Stimulated activated CD4-positive, alpha-beta T cell treated with anti-CD3 and anti-CD28 coated beads, Interleukin-2, amount 100 ng/mL, for 48 hours (primary cell): ENCODE measurements at regions not wholly inside any gene's neighbourhood (a gene's known extent, or its start where the extent isn't known, plus 50 kb on each side); places are given as distances from the start of the nearest gene placed in this dataset.

Source experiments
- DNase-seq, 2 donors: peaks; one replicate each; pipeline ENCODE4 v3.0.0-alpha.2; 2020

DNA sequence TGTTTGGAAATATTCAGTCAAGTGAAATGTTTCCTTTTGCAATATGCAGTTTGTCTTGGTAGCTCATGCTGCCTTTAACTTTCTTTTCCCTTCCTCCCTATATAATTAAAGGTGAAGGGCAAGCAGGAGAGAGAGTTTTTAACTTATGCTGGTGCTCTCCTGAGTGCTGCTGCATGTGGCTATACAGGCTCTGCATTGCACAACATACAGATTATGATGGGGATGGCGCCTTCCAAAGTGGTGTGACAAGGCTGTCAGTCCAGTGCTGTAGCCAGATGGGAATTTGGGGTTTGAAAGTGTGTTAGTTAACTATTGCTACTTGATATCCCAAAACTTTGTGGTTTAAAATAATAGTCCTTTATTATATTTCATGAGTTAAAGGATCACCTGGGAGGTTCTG, 199.0 kb downstream of the ATP23 start:
- no peak for DNase-seq

DNA sequence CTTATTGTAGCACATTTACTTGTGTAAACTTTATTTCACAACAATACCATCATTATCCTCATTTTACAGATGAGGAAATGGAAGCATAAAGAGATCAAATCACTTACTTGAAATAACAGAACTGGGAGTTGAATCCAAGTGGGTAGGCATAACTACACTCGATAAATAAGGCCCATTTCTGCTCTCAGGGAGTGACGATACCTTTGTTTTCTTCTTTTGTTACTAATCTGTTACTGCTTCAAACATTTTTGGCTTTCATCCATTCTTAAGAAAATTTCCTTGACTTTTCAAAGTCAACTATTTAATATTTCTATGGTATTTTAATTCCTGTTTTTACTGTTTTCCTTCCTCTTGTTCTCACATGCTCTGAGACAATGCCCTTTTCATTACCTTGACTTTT, 201.6 kb downstream of the ATP23 start:
- DNase-seq, result no peak

DNA sequence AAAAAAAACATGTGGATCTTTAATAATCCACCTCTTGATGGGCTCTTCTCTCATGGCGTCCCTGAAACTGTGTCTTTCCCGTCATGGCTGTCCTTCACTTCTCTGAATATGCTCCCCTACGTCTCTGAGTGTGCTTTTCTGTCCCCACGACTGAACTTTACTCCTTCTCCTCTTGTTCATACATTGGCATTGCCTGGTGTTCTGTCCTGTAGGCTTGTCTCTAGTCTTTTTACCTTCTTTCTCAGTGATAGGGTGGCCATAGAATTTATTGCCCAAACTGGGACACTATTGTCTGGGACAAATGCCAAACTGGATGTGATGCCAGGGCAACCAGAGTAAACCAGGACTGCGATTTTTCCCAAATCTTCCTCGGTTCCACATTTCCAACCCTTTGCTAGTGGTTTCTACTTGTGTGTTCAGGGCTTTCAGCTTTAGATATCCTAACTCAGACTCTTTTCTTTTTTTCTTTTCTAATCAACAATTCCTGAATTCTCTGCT, 202.2 kb downstream of the ATP23 start:
- DNase-seq, result no peak

DNA sequence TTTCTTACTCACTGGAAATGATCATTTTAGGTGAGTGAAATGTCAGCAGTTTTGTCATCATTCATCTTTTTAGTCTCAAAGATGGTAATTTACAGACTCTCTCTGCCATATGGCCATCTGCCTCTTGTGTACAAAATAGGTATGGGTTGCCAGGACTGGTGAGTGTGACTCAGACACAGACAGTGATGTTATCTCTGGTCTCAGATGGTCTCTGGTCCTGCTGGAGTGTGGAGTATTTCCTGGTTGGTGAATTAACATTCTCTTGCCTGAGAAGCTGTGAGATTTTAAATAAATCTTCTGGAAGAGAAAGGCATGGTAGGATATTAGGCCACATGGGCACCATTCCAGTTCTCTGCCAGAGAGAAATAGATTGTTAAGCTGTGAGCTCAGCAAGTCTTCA, 207.0 kb downstream of the ATP23 start:
- DNase-seq, result no peak

DNA sequence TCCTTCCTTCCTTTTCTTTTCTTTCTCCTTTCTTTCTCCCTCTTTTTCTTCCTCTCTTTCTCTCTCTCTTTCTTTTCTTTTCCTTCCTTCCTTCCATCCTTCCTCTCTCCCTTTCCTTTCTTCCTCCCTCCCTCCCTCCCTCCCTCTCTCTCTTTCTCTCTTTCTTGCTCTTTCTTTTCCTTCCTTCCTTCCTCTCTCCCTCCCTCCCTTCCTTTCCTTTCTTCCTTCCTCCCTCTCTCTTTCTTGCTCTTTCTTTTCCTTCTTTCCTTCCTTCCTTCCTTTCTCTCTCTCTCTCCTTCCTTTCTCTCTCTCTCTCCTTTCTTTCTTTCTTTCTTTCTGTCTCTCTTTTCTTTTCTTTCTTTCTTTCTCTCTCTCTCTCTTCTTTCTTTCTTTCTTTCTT, 207.6 kb downstream of the ATP23 start:
- DNase-seq, result no peak

DNA sequence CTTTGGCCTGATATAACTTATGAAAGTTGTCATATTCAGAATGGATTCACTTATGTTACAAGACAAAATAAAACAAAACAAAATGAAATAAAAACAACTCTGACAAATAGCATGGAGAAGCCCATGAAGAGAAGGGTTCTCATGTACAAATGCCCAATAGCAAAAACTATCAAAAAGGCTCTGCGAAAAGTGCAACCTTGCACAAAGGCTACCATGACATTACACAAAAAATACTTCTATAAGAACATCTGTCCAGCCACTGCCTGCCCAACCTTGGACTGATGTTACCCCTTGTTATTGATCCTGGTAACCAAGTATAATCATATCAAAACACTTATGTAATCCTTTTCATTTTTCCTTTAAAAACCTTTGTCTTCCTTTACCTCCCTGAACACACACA, 213.0 kb downstream of the ATP23 start:
- DNase-seq, result no peak

DNA sequence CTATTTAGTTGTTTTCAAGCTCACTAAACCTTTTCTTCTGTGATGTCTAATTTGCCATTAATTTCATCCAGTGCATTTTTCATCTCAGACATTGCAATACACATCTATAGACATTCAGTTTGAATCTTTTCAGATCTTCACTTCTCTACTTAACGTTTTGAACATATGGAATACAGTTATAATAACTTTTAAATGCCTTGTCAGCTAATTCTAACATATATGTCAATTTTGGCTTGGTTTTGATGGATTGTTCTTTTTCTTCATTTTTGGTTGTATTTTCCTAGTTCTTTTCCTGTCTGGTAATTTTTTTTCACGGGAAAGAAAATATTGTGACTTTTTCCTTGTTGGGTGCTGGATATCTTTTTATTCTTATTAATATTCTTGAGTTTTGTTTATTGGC, 215.3 kb downstream of the ATP23 start:
- DNase-seq, result no peak

DNA sequence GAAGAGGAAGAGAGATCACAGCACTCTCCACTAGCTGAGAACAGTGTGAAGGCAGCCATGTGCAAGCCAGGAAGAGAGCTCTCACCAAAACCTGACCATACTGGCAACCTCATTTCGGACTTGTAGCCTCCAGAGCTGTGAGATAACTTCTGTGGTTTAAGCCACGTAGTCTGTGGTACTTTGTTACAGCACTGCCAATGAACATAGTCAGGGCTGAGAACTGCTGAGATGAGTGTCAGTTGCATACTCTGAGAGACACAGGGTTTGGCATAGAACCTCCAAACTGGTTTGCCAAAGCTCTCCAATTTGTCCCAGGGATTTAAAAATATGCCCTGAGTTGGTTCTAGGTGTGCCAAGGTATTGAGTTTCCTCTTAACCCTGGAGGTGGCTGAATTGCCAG, 218.6 kb downstream of the ATP23 start:
- no peak for DNase-seq

DNA sequence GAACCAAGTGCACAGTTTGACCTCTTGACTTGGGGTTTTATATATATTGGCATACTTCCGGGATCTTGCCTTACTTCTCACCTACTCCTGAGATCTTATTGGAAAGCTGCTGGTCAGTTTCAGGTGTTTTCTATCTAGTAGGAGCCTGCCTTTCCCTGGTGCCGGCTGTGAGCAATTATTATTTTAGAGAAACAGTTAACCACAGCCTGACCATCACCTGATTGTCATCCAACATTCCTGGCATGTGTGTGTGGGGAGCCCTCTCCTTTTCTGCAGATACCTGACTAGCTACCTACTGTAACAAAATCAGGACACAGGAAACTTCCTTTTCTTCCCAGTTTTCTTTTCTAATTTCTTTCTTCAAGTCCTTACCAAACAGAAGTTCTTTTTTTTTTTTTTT, 220.4 kb downstream of the ATP23 start:
- no peak for DNase-seq

DNA sequence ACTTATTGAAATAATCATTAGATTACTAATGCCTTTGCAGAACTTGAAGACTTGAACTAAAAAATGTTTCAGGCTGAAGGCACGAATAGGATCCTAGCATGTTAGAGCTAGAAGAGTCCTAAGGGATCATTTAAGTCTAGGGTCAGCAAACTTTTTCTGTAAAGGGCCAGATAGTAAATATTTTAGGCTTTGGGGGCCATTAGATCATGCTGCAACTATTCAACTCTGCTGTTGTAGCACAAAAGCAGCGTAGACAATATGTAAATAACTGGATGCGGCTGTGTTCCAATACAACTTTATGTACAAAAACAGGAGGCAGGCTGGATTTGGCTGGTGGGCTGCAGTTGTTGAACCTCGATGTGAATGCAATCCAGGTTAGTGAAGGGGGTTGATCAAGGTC, 221.7 kb downstream of the ATP23 start:
- DNase-seq, result no peak

DNA sequence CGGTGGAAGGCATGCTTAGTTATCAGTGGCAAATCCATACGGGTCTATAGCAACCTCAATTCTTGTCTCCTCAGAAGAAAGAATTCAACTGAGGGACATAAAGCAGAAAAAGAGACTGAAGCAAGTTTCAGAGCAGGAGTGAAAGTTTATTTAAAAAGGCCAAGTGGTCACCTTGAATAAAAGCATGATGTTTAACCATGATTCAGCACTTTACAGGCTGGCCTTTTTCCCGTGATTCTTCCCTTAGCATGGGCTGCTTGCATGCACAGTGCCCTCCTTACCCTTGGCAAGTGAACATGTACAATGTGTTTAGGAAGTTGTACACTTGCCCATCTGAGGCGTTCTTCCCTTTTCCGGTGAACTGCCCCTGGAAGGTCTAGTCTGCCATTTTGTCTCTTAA, 225.3 kb downstream of the ATP23 start:
- DNase-seq, result no peak

DNA sequence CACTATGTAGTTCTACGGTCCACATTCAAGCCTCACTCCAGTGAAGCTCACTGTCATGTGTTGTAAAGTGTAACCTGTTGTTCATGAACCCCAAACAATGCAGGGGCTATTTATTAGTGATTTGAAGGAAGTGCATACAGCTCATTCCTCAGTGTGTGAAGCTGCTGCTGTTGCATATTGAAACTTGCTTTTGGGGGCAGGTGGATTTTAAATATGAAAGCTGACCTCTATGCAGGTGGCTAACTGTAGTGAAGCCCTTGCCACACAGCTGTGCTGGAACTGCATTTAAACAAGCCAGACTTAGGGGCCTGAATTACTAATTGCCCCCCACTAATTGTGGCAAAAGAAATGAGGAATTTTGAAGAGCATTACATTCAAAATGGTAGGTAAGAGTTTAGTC, 226.3 kb downstream of the ATP23 start:
- no peak for DNase-seq

DNA sequence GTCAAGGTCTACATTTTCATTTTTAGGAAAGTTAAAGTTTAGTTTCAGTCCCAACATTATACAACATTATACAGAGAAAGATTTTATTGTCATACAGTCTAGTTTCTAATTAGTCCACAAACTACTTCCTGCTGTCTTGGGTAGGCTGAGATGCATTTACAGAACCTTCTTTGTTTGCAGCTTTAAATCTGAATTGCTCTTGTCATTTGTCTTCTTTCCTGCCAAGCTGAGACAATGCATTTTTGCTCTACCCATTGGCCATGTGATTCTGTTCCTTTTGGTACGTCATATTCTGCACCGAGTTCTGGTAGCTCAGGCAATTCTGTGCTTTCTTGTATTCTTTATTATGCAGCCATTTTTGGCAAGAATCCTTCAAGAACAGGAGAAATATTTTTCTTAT, 228.5 kb downstream of the ATP23 start:
- no peak for DNase-seq

DNA sequence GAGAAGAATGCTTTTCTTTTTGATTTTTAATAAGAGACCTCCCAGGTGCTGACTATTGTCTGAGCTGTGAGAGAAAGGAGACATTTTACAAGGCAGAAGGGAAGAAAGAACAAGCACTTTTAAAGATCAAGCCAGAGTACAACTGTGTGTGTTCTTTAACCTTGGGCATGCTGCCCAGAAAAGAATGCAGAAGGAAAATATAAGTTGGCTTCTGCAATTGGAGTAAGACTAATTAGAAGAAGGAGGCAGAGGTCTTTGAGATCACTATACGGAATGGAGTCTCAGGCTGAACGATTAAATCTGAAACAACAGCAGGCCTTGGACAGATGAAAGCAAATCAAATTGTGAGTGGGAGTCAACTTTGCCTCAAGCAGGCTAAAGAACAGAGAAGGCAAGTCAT, 230.5 kb downstream of the ATP23 start:
- no peak for DNase-seq

DNA sequence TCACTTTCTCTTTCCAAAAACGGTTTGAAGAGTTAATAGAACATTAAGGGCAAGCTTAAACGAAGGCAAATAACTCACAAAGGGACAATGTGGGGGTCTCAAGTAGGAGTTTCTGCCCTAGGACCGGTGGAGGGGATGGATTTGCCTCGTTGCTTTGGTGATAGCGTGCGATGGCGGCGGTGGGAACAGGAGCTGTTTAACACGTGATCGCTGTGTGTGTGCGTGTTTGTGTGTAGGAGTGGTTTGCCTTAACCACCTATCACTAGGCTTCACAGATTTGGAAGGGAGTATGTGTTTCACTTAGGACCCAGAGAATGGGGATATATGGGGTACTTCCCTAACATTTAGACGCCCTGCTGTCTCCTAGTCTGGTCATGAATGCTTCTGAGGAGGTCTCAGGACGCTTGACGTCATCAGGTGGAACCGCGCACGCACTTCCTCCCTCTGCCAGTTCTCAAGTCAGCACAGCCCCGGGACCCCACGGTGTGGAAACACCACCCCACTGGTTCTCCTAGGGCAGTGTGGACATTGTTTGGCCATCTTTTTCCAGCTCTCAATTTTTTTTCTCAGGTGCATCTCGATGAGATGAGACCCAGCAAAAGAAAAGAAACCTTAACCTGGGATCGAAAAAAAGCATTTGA, 231.2 kb downstream of the ATP23 start:
- no peak for DNase-seq

DNA sequence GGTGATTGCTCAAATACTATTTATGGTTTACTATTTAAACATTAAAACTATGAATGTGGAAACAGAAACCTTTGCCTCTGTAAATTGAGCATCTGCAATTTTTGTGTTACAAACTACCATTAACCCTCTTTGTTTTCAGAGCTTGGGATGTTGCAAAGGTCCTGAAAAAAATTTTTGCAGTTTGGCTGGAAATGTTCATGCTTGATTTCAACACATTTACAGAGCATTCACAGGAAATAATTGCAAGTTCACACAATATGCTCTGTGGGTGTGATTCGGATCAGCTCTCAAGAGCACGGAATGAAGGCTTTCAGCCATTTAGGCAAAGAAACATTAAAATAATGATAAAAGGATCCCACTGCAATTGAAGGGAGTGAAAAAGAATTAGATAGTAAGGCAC, 232.9 kb downstream of the ATP23 start:
- no peak for DNase-seq

DNA sequence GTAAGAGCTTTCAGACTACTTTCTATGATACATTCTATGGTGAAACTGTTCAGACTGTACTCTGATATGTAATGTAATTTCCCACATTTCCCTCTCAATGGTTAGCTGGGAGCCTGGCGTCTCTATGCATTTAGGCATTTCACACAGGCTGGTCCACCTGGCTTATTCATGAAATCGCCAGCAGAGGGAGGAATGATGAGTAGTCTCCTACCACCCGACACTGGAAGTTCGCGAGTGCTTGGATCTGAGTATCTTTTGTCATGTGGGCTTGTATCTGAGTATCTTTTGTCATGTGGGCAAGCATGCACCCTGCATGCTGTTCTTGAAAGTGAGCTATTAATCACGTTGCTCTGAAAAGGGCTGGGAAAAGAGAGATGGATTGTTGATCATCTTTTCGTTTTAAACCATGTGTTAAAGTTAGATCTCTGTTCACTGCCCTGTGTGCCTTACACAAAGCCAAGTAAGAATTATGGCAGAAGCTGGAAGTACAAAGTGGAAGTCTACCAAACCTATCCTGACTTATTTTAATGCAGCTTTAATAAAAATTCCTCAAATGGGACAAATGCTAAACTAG, 235.0 kb downstream of the ATP23 start:
- peak in 1 of 2 donors; percentile 14 for DNase-seq

DNA sequence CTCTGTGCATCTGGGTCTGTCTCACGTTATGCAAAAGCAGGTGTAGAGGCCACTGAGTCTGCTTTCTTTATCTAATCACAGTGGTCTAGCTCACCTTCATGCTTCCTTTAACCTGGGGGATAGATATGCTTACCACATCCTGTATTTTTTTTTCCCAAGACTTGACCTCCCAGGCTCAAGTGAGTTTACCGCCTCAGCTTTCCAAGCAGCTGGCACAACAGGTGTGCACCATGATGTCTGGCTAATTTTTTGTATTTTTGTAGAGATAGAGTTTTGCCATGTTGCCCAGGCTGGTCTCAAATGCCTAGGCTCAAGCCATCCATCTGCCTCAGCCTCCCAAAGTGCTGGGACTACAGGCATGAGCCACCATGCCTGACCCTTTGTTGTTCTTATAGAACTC, 236.0 kb downstream of the ATP23 start:
- DNase-seq, result no peak

DNA sequence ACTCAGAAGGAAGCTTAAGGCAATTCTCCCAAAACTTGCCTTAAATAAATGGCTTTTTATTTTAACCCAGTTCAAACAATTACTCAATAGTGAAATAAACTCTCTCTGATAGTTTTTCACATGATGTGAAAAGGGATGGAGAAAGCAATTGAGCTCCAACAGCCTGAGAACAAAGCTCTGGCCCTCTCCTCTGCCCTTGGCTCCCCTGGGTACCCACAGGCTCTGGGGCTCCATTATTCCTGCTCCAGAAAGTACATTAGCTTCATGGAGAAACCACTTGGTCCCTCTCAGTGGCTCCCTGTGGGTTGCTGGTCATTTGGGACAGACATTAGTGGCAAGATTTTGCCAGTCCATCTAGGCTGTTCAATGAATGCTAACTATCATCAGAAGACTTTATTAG, 242.8 kb downstream of the ATP23 start:
- DNase-seq, result no peak

DNA sequence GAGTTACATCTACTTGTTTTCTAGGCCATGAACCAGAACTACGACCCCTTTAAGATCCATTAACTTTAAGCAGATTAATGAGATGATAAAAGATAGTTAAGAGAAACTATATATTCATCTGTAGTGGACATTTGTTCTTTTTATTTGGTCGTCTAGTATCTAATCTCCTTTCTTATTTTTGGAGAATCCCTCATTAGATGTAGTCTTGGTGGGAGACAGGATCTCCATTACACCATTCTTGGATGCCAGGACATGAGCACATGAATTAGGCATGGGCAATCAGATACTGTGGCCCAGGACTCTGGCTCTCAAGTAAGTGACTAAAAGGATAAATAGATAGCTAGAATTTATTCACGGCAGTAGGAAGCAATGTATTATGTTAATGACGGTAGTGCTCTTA, 245.0 kb downstream of the ATP23 start:
- DNase-seq, result no peak

DNA sequence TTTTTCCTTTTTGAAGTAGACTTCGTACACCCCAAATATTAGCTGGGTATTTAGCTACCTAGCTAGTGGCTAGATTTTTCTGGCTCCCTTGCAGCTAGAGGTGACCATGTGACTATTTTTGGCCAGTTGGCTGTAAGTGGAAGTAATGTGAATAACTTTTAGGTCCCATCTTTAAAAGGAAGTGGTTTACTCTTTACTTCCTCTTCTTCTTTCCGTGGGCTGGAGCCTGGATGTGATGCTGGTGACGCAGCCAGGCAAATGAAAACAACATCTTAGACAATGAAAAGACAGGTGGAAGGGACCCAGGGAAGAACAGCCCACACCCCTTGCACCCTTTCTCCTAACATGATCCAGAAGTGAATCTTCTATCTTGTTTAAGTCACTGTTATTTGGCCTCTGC, 245.5 kb downstream of the ATP23 start:
- DNase-seq, result no peak

DNA sequence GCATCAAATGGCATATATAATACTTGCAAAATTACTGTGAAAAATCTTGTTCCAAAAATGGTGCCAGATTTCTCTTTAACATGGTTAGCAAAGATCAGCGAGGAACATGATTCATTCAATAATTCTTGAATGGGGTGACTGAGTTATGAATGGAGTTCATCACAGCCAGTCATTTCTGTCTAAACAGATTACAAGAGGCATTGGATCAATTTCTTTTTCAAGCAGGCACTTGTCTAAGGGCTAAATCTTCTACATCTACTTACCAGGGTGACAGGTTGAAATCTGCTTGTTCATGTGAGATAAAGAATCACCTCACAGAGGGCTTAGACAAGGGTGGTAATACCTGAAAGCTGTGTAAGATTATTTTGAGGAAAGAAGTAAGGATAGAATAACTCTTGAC, 247.7 kb downstream of the ATP23 start:
- no peak for DNase-seq

DNA sequence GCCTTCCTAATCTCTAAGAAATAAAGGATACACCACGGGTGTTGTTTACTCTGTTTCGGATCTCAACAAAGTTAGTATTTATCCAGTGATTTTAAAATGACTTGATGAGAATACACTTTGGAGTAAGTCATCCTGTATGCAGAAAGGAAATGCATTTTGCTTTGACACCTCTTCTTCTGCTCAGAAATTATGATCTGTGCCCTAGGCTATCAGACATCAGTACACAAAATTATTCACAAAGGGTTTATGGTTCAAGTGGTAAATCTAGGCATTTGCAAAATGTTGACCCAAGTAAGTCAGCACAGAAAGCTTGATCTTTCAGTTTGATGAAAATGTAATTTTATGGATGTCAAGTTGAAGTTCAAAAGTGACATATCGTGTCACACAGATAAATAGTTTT, 248.5 kb downstream of the ATP23 start:
- no peak for DNase-seq

DNA sequence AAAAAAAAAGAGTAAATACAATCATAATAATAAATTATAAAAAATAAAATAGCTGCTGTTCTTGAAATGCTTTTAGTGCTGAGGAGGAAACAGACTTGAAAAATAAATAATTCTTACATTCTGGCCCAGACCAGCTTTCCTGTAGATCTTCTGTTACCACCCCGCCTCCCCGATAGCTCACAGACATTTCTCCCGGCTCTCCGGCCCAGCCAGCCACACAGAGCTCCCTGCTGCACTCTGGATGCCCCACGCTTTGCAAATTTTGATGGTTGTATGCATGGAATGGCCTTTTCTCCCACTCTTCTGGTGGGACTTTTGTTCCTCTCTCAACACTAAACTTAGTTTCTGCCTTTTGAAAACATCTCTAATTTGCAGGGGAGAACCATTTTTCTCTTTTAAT, 249.3 kb downstream of the ATP23 start:
- no peak for DNase-seq

DNA sequence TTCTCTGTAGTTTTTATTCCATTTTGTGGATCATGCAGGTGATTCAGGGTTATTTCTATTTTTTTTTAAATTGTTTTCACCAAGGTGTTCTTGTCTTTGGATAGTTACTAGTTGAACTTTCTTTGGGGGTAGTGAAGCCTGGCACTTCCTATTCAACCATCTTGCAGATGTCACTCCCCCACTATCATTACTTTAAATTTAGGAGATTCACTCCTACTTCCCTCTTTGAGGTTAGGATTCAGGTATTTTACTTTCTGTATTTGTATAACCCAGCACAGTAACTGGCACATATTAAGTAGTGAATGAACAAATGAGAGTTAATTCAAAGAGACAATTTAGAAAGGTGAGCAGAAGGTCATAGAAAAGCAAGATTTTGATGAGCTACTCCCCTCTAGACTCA, 255.6 kb downstream of the ATP23 start:
- no peak for DNase-seq
